NT2/D1 (cell line): ENCODE measurements at regions not wholly inside any gene's neighbourhood (a gene's known extent, or its start where the extent isn't known, plus 50 kb on each side); places are given as distances from the start of the nearest gene placed in this dataset.

Source experiments
- DNase-seq: peaks from one replicate; pipeline ENCODE4 v3.0.0-alpha.2; 2011; ENCODE audit warnings: low read depth, low spot score
- H3K27me3 ChIP-seq: 2 replicates; pipeline ENCODE4 v1.6.0; 2011; ENCODE audit warnings: mild to moderate bottlenecking; ENCODE audit not compliant: insufficient read length, insufficient read depth
- H3K36me3 ChIP-seq: 2 replicates; pipeline ENCODE4 v1.6.1; 2011; ENCODE audit warnings: mild to moderate bottlenecking, low read length, mixed read lengths; ENCODE audit not compliant: insufficient read depth, insufficient read length
- H3K4me1 ChIP-seq: 2 replicates; pipeline ENCODE4 v1.5.1; 2011; ENCODE audit not compliant: insufficient read depth, insufficient read length
- H3K4me3 ChIP-seq: 2 replicates; pipeline ENCODE4 v1.5.1; 2011; ENCODE audit warnings: low read depth; ENCODE audit not compliant: insufficient read length
- H3K9ac ChIP-seq: 2 replicates; pipeline ENCODE4 v1.6.0; 2011; ENCODE audit warnings: low read depth; ENCODE audit not compliant: insufficient read length
- H3K9me3 ChIP-seq: 2 replicates; pipeline ENCODE4 v1.5.1; 2011; ENCODE audit warnings: mild to moderate bottlenecking, low read length; ENCODE audit not compliant: insufficient read depth
- SUZ12 ChIP-seq: IDR thresholded peaks from 2 replicates; pipeline ENCODE4 v1.6.1; 2011; ENCODE audit not compliant: insufficient read length, insufficient read depth; ENCODE audit errors: extremely low read depth
- YY1 ChIP-seq: IDR thresholded peaks from 2 replicates; pipeline ENCODE4 v1.6.1; 2011; ENCODE audit not compliant: insufficient read length, insufficient read depth
- ZNF274 ChIP-seq: IDR thresholded peaks from 2 replicates; pipeline ENCODE4 v1.6.1; 2011; ENCODE audit warnings: mild to moderate bottlenecking, low read depth, low read length

- H3K9ac ChIP-seq, result no peak overlapping the region
- H3K9me3 ChIP-seq, result no peaks in the 10 kb centered on the region
- no peaks in the 10 kb centered on the region for H3K36me3 ChIP-seq
- no peaks in the 10 kb centered on the region for H3K27me3 ChIP-seq
- H3K4me3 ChIP-seq, result no peak overlapping the region
- H3K4me1 ChIP-seq, result no peaks in the 10 kb centered on the region
- no peak for TF ChIP-seq SUZ12
- no peak for TF ChIP-seq YY1
- TF ChIP-seq ZNF274, result no peak
- DNase-seq, result no peak
Observed at GRCh38 chr18:43501099-43501498, 223.8 kb upstream of the SYT4 start.

GRCh38 chr18:43506935-43507334 lies 229.6 kb upstream of the SYT4 start:
- Histone ChIP-seq H3K27me3 (no peaks in the 10 kb centered on the region), H3K4me3 (no peak overlapping the region), H3K9ac (no peak overlapping the region), H3K36me3 (no peaks in the 10 kb centered on the region), H3K9me3 (peaks cover 20% of the 10 kb centered on the region), H3K4me1 (no peaks in the 10 kb centered on the region)
- no peak for TF ChIP-seq ZNF274
- DNase-seq, result no peak

DNA sequence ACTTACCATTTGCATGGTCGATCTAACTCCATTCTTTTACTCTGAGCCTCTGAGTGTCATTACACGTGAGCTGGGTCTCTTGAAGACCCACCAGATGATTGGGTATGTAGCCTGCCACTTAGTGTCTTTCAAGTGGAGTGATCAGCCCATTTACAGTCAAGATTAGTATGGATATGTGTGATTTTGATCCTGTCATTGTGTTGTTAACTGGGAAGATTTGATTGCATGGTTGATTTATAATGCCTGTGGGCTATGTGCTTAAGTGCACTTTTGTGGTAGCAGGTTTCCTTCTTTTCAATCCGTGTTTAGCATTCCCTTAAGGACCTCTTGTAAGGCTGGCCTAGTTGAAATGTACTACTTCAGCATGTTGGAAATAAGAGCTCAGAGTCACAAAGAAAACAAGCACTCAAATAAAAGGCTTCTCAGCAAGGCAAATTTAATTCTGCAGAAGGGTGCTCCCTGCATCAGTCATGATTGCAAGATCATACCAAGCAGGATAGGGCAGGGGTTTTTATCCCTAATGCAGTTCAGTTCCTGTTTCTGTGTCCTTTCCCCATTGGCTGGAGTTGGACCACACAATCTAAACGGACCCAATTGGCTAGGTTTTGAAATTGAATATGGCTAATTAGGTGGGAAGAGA lies 230.7 kb upstream of the SYT4 start:
- Histone ChIP-seq H3K9ac (no peak overlapping the region), H3K36me3 (no peaks in the 10 kb centered on the region), H3K4me1 (no peaks in the 10 kb centered on the region), H3K27me3 (no peaks in the 10 kb centered on the region), H3K4me3 (no peak overlapping the region), H3K9me3 (peaks cover 20% of the 10 kb centered on the region)
- TF ChIP-seq SUZ12 (no peak), YY1 (no peak), ZNF274 (no peak)
- DNase-seq, result no peak

DNA sequence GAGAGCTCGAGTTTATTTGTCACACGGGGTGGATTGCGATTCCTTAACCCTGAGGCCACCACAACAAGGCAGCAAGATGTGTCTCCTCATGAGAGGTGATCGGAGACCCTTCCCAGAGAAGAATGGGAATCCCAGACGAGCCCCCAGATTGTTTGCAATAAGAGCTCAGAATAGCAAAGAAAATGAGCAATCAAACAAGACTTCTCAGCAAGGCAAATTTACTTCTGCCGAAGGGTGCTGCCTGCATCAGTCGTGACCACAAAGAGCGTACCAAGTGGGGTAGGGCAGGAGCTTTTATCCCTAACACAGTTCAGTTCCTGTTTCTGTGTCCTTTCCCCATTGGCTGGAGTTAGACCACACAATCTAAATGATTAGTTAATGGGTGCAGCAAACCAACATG lies 237.5 kb upstream of the SYT4 start:
- no peak for DNase-seq
- no peak overlapping the region for H3K9ac ChIP-seq
- no peaks in the 10 kb centered on the region for H3K4me1 ChIP-seq
- no peaks in the 10 kb centered on the region for H3K27me3 ChIP-seq
- peaks cover 22% of the 10 kb centered on the region; the same call in 1 of the 2 replicates for H3K9me3 ChIP-seq
- H3K36me3 ChIP-seq, result no peaks in the 10 kb centered on the region
- H3K4me3 ChIP-seq, result no peak overlapping the region
- TF ChIP-seq SUZ12 (no peak), ZNF274 (no peak), YY1 (no peak)

DNA sequence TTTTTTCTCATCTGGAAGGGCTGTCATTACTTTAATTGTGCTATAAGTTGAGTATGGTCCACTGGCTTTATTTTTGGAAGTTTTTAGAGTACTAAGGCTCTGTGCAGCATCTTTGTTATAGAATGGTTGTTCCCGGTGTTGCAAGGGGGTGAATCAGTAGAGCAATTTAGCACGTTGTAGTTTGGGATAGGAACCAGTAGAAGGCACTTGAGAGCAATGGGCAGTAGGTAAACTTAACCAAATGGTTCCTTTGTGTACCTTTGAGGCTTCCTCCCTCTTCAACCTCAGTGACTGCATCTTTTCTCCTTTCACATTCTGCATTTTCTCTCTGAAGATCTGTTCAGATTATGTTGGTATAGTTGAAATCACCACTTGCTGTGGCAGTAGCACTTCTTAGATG lies 238.2 kb upstream of the SYT4 start:
- H3K4me3 ChIP-seq, result no peak overlapping the region
- H3K27me3 ChIP-seq, result no peaks in the 10 kb centered on the region
- H3K9me3 ChIP-seq, result peaks cover 22% of the 10 kb centered on the region; the same call in 1 of the 2 replicates
- DNase-seq, result no peak
- no peak overlapping the region for H3K9ac ChIP-seq
- TF ChIP-seq YY1 (no peak), SUZ12 (no peak), ZNF274 (no peak)
- no peaks in the 10 kb centered on the region for H3K4me1 ChIP-seq
- H3K36me3 ChIP-seq, result no peaks in the 10 kb centered on the region

- H3K4me3 ChIP-seq, result no peak overlapping the region
- no peaks in the 10 kb centered on the region for H3K27me3 ChIP-seq
- H3K36me3 ChIP-seq, result no peaks in the 10 kb centered on the region
- no peaks in the 10 kb centered on the region for H3K9me3 ChIP-seq
- no peak for TF ChIP-seq YY1
- no peak for TF ChIP-seq ZNF274
- TF ChIP-seq SUZ12, result no peak
- DNase-seq, result no peak
- H3K4me1 ChIP-seq, result no peaks in the 10 kb centered on the region
- H3K9ac ChIP-seq, result no peak overlapping the region
Observed at GRCh38 chr18:43524260-43524659, 247.0 kb upstream of the SYT4 start.

- no peak for DNase-seq
- no peaks in the 10 kb centered on the region for H3K36me3 ChIP-seq
- H3K9ac ChIP-seq, result no peak overlapping the region
- no peaks in the 10 kb centered on the region for H3K27me3 ChIP-seq
- H3K4me1 ChIP-seq, result no peaks in the 10 kb centered on the region
- H3K4me3 ChIP-seq, result no peak overlapping the region
- H3K9me3 ChIP-seq, result no peaks in the 10 kb centered on the region
- no peak for TF ChIP-seq SUZ12
- TF ChIP-seq YY1, result no peak
- TF ChIP-seq ZNF274, result no peak
Observed at GRCh38 chr18:43525169-43525568, 247.9 kb upstream of the SYT4 start.

- Histone ChIP-seq H3K4me1 (no peaks in the 10 kb centered on the region), H3K9ac (no peak overlapping the region), H3K36me3 (no peaks in the 10 kb centered on the region), H3K9me3 (no peaks in the 10 kb centered on the region), H3K27me3 (no peaks in the 10 kb centered on the region), H3K4me3 (no peak overlapping the region)
- DNase-seq, result no peak
- TF ChIP-seq ZNF274, result no peak
- no peak for TF ChIP-seq YY1
- no peak for TF ChIP-seq SUZ12
Observed at GRCh38 chr18:43526426-43527145, 249.3 kb upstream of the SYT4 start.
